H9 (cell line): ENCODE measurements at regions not wholly inside any gene's neighbourhood (a gene's known extent, or its start where the extent isn't known, plus 50 kb on each side); places are given as distances from the start of the nearest gene placed in this dataset.

Source experiments
- DNase-seq: peaks from one replicate; pipeline ENCODE4 v3.0.0-alpha.2; 2017
- H2AFZ ChIP-seq: one replicate; pipeline ENCODE4 v1.6.1; 2013; ENCODE audit warnings: mild to moderate bottlenecking, low read length, control low read depth, moderate library complexity
- H2AK5ac ChIP-seq: 2 replicates; pipeline ENCODE4 v1.6.1; 2013; ENCODE audit warnings: low read length, control low read depth, mixed read lengths; ENCODE audit not compliant: insufficient read length
- H2BK120ac ChIP-seq: one replicate; pipeline ENCODE4 v1.6.1; 2013; ENCODE audit warnings: low read depth, mild to moderate bottlenecking, low read length, control low read depth, inconsistent platforms; ENCODE audit not compliant: poor library complexity, severe bottlenecking
- H2BK12ac ChIP-seq: 2 replicates; pipeline ENCODE4 v1.6.1; 2013; ENCODE audit warnings: low read length, control low read depth, mixed read lengths, low read depth; ENCODE audit not compliant: insufficient read length
- H2BK15ac ChIP-seq: 2 replicates; pipeline ENCODE4 v1.6.1; 2013; ENCODE audit warnings: low read depth, low read length, control low read depth
- H2BK20ac ChIP-seq: one replicate; pipeline ENCODE4 v1.6.1; 2013; ENCODE audit warnings: low read depth, mild to moderate bottlenecking, low read length, control low read depth, inconsistent platforms; ENCODE audit not compliant: poor library complexity, severe bottlenecking
- H2BK5ac ChIP-seq: 2 replicates; pipeline ENCODE4 v1.6.1; 2013; ENCODE audit warnings: low read length, control low read depth, mixed read lengths; ENCODE audit not compliant: insufficient read length
- H3K14ac ChIP-seq: 2 replicates; pipeline ENCODE4 v1.6.1; 2013; ENCODE audit warnings: low read length, control low read depth; ENCODE audit not compliant: insufficient read depth
- H3K18ac ChIP-seq: 2 replicates; pipeline ENCODE4 v1.6.1; 2013; ENCODE audit warnings: low read depth, mild to moderate bottlenecking, mixed read lengths, low read length, control low read depth; ENCODE audit not compliant: insufficient read length
- H3K23ac ChIP-seq: 2 replicates; pipeline ENCODE4 v1.6.1; 2013; ENCODE audit warnings: low read length, control low read depth, mixed read lengths, low read depth; ENCODE audit not compliant: insufficient read length
- H3K23me2 ChIP-seq: 2 replicates; pipeline ENCODE4 v1.6.1; 2013; ENCODE audit warnings: low read depth, mild to moderate bottlenecking, mixed read lengths, low read length, control low read depth; ENCODE audit not compliant: insufficient read length, poor library complexity, severe bottlenecking
- H3K27ac ChIP-seq: 2 replicates; pipeline ENCODE4 v1.5.1; 2013; ENCODE audit warnings: low read length, control low read depth, mixed read lengths, low read depth; ENCODE audit not compliant: insufficient read length
- H3K27me3 ChIP-seq: 2 replicates; pipeline ENCODE4 v1.6.1; 2013; ENCODE audit warnings: low read length, control low read depth, inconsistent platforms; ENCODE audit not compliant: insufficient read depth
- H3K4ac ChIP-seq: 2 replicates; pipeline ENCODE4 v1.6.1; 2013; ENCODE audit warnings: low read depth, mild to moderate bottlenecking, control low read depth, inconsistent platforms, low read length, moderate library complexity
- H3K4me1 ChIP-seq: 2 replicates; pipeline ENCODE4 v1.6.1; 2013; ENCODE audit warnings: low read length, control low read depth, inconsistent platforms; ENCODE audit not compliant: insufficient read depth
- H3K4me2 ChIP-seq: 2 replicates; pipeline ENCODE4 v1.6.1; 2013; ENCODE audit warnings: low read length, control low read depth, mixed read lengths; ENCODE audit not compliant: insufficient read length, insufficient read depth
- H3K56ac ChIP-seq: 2 replicates; pipeline ENCODE4 v1.6.1; 2013; ENCODE audit warnings: low read depth, mild to moderate bottlenecking, mixed read lengths, low read length, control low read depth; ENCODE audit not compliant: insufficient read length
- H3K79me1 ChIP-seq: 2 replicates; pipeline ENCODE4 v1.6.1; 2013; ENCODE audit warnings: low read depth, mild to moderate bottlenecking, moderate library complexity, low read length, control low read depth, inconsistent platforms; ENCODE audit not compliant: insufficient read depth, poor library complexity, severe bottlenecking
- H3K79me2 ChIP-seq: 2 replicates; pipeline ENCODE4 v1.6.1; 2013; ENCODE audit warnings: low read length, control low read depth, inconsistent platforms; ENCODE audit not compliant: insufficient read depth
- H3K9ac ChIP-seq: 2 replicates; pipeline ENCODE4 v1.6.1; 2013; ENCODE audit warnings: low read length, control low read depth, mixed read lengths; ENCODE audit not compliant: insufficient read length; ENCODE audit errors: extremely low read depth
- H3K9me3 ChIP-seq: one replicate; pipeline ENCODE4 v1.6.1; 2013; ENCODE audit warnings: low read depth, low read length, inconsistent platforms; ENCODE audit not compliant: control insufficient read depth
- H3T11ph ChIP-seq: one replicate; pipeline ENCODE4 v1.6.1; 2013; ENCODE audit warnings: mild to moderate bottlenecking, low read length, control low read depth, inconsistent platforms
- H4K20me1 ChIP-seq: one replicate; pipeline ENCODE4 v1.6.1; 2013; ENCODE audit not compliant: control insufficient read depth, insufficient read length, insufficient read depth
- H4K5ac ChIP-seq: 2 replicates; pipeline ENCODE4 v1.6.1; 2013; ENCODE audit warnings: low read depth, mild to moderate bottlenecking, mixed read lengths, low read length, control low read depth; ENCODE audit not compliant: insufficient read length
- H4K8ac ChIP-seq: replicated peaks from 2 replicates; pipeline ENCODE4 v1.6.1; 2013; ENCODE audit warnings: low read length, control low read depth, mixed read lengths, low read depth; ENCODE audit not compliant: insufficient read length
- H4K91ac ChIP-seq: 2 replicates; pipeline ENCODE4 v1.6.1; 2013; ENCODE audit warnings: low read depth, mild to moderate bottlenecking, moderate library complexity, mixed read lengths, low read length, control low read depth; ENCODE audit not compliant: insufficient read length
- H3K27ac Mint-ChIP-seq, 3 experiments: 2 replicates in 2 of 3; 3 replicates in 1 of 3; pipeline ENCODE4 v1.8.0; 2020 to 2021; ENCODE audit warnings: mixed read lengths in 3 of 3, mild to moderate bottlenecking in 1 of 3, moderate library complexity in 1 of 3
- H3K27me3 Mint-ChIP-seq: 2 replicates; pipeline ENCODE4 v1.8.0; 2021; ENCODE audit warnings: low read depth, mild to moderate bottlenecking, moderate library complexity, mixed read lengths
- H3K36me3 Mint-ChIP-seq, 3 experiments: 2 replicates in 2 of 3; 3 replicates in 1 of 3; pipeline ENCODE4 v1.8.0; 2020 to 2021; ENCODE audit warnings: low read depth in 3 of 3, mixed read lengths in 3 of 3; ENCODE audit not compliant: insufficient read depth in 1 of 3
- H3K4me1 Mint-ChIP-seq, 2 experiments: 2 replicates each; pipeline ENCODE4 v1.8.0; 2020; ENCODE audit warnings: mixed read lengths in 2 of 2
- H3K4me3 Mint-ChIP-seq, 2 experiments: 2 replicates in 1 of 2; 3 replicates in 1 of 2; pipeline ENCODE4 v1.8.0; 2020 to 2021; ENCODE audit warnings: mild to moderate bottlenecking in 2 of 2, mixed read lengths in 2 of 2, moderate library complexity in 1 of 2
- H3K9me3 Mint-ChIP-seq, 2 experiments: 2 replicates in 1 of 2; 3 replicates in 1 of 2; pipeline ENCODE4 v1.8.0; 2020; ENCODE audit warnings: mild to moderate bottlenecking in 2 of 2, mixed read lengths in 2 of 2, moderate library complexity in 1 of 2
- WGBS: extraction: QIAGEN DNeasy Blood & Tissue Kit; methylation state at CpG from one replicate; pipeline ENCODE4 v1.1.7; 2013; ENCODE audit warnings: missing lambda C conversion rate, low lambda C conversion rate, mixed read lengths; ENCODE audit not compliant: insufficient read length; ENCODE audit errors: extremely low coverage; 5-methylcytosine and 5-hydroxymethylcytosine counted together
- TF ChIP-seq, protein P1 (sequence below): fragments of 200-600 bp; sonication (generic); conservative IDR thresholded peaks from 3 replicates; pipeline ENCODE4 v1.8.0; 2021; ENCODE audit warnings: antibody characterized with exemption, mild to moderate bottlenecking

GRCh38 chr10:76644476-76644875, 993.1 kb downstream of the KCNMA1 start:
- H2BK15ac ChIP-seq, result no peak overlapping the region
- H3K79me1 ChIP-seq, result no peaks in the 10 kb centered on the region
- H3K14ac ChIP-seq, result no peak overlapping the region
- H4K8ac ChIP-seq, result no peak overlapping the region
- H2BK12ac ChIP-seq, result no peak overlapping the region
- H3K27me3 ChIP-seq, result no peaks in the 10 kb centered on the region
- Mint-ChIP-seq H3K9me3 (peaks cover 0 to 3% of the 10 kb centered on the region in 2 experiments; a peak in 1 of 5 replicates), H3K27me3 (peaks cover 6% of the 10 kb centered on the region; the same call in 1 of the 2 replicates), H3K4me1 (peaks cover 6% of the 10 kb centered on the region in 2 experiments), H3K27ac (no peak overlapping the region), H3K4me3 (no peak overlapping the region), H3K36me3 (no peaks in the 10 kb centered on the region; a peak in 1 of 7 replicates)
- H3K9ac ChIP-seq, result no peak overlapping the region
- H3K4me1 ChIP-seq, result peaks cover 2% of the 10 kb centered on the region; the same call in 1 of the 2 replicates
- H3K79me2 ChIP-seq, result no peaks in the 10 kb centered on the region
- no peak overlapping the region for H2BK120ac ChIP-seq
- H3T11ph ChIP-seq, result no peak overlapping the region
- no peaks in the 10 kb centered on the region for H3K23me2 ChIP-seq
- H2AK5ac ChIP-seq, result no peak overlapping the region
- no peak overlapping the region for H3K4me2 ChIP-seq
- DNase-seq, result no peak
- no peaks in the 10 kb centered on the region for H3K9me3 ChIP-seq
- no peak overlapping the region for H2BK5ac ChIP-seq
- no peak overlapping the region for H3K27ac ChIP-seq
- no peak overlapping the region for H3K23ac ChIP-seq
- H2AFZ ChIP-seq, result no peak overlapping the region
- H4K20me1 ChIP-seq, result no peaks in the 10 kb centered on the region
- TF ChIP-seq, protein P1, sequence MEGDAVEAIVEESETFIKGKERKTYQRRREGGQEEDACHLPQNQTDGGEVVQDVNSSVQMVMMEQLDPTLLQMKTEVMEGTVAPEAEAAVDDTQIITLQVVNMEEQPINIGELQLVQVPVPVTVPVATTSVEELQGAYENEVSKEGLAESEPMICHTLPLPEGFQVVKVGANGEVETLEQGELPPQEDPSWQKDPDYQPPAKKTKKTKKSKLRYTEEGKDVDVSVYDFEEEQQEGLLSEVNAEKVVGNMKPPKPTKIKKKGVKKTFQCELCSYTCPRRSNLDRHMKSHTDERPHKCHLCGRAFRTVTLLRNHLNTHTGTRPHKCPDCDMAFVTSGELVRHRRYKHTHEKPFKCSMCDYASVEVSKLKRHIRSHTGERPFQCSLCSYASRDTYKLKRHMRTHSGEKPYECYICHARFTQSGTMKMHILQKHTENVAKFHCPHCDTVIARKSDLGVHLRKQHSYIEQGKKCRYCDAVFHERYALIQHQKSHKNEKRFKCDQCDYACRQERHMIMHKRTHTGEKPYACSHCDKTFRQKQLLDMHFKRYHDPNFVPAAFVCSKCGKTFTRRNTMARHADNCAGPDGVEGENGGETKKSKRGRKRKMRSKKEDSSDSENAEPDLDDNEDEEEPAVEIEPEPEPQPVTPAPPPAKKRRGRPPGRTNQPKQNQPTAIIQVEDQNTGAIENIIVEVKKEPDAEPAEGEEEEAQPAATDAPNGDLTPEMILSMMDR, result no peak
- no peak overlapping the region for H2BK20ac ChIP-seq
- H3K56ac ChIP-seq, result no peak overlapping the region
- H4K5ac ChIP-seq, result no peak overlapping the region
- WGBS, result no CpG with 5 or more reads among the region's 2 CpGs
- no peak overlapping the region for H4K91ac ChIP-seq
- no peak overlapping the region for H3K4ac ChIP-seq
- no peak overlapping the region for H3K18ac ChIP-seq
